ENCODE measurements at regions not wholly inside any gene's neighbourhood (a gene's known extent, or its start where the extent isn't known, plus 50 kb on each side); places are given as distances from the start of the nearest gene placed in this dataset.

GRCh38 chr16:85426806-85427205, 186.3 kb upstream of the GSE1 start:
- no peaks in the 10 kb centered on the region for H3K27me3 ChIP-seq (ENCODE audit: control insufficient read depth, insufficient read depth, low read length, poor library complexity, severe bottlenecking)
- Mint-ChIP-seq H3K4me3 (no peak overlapping the region), H3K4me1 (peaks cover 12% of the 10 kb centered on the region), H3K9me3 (no peaks in the 10 kb centered on the region), H3K27me3 (ENCODE audit: insufficient read depth) (no peaks in the 10 kb centered on the region), H3K27ac (no peak overlapping the region), H3K36me3 (ENCODE audit: low read depth) (no peaks in the 10 kb centered on the region)
- H3K36me3 ChIP-seq (ENCODE audit: control insufficient read depth, insufficient read depth, low read length): no peaks in the 10 kb centered on the region
- DNase-seq: no peak
- no peaks in the 10 kb centered on the region for H3K9me3 ChIP-seq (ENCODE audit: control insufficient read depth, low read length)
- no peak overlapping the region for H3K9ac ChIP-seq (ENCODE audit: extremely low read depth, low read length, poor library complexity, severe bottlenecking)
- no peak overlapping the region for H3K4me3 ChIP-seq (ENCODE audit: low read length)
- peaks cover 12% of the 10 kb centered on the region for H3K4me1 ChIP-seq (ENCODE audit: control insufficient read depth, insufficient read depth, low read length)
- no peak for TF ChIP-seq CTCF (conservative IDR thresholded peaks at IDR 0.05)
- WGBS, 2 experiments (ENCODE audit: insufficient coverage in 1 of 2, insufficient read length in 1 of 2): 93 to 100% methylated on average over 1 to 2 of the region's 2 CpGs
- H3K27ac ChIP-seq (ENCODE audit: low read depth, low read length): no peak overlapping the region

GRCh38 chr16:85428168-85428898, 184.8 kb upstream of the GSE1 start:
- no peaks in the 10 kb centered on the region for H3K27me3 ChIP-seq (ENCODE audit: control insufficient read depth, insufficient read depth, low read length, poor library complexity, severe bottlenecking)
- no peak overlapping the region for H3K27ac ChIP-seq (ENCODE audit: low read depth, low read length)
- H3K9ac ChIP-seq (ENCODE audit: extremely low read depth, low read length, poor library complexity, severe bottlenecking): no peak overlapping the region
- WGBS, 2 experiments (ENCODE audit: insufficient coverage in 1 of 2, insufficient read length in 1 of 2): 74 to 82% methylated on average over 9 to 17 of the region's 17 CpGs
- Mint-ChIP-seq H3K4me1 (peaks cover 6% of the 10 kb centered on the region), H3K4me3 (no peak overlapping the region), H3K27ac (no peak overlapping the region), H3K36me3 (ENCODE audit: low read depth) (no peaks in the 10 kb centered on the region), H3K27me3 (ENCODE audit: insufficient read depth) (no peaks in the 10 kb centered on the region), H3K9me3 (no peaks in the 10 kb centered on the region)
- H3K4me3 ChIP-seq (ENCODE audit: low read length): no peak overlapping the region
- peaks cover 12% of the 10 kb centered on the region for H3K4me1 ChIP-seq (ENCODE audit: control insufficient read depth, insufficient read depth, low read length)
- no peaks in the 10 kb centered on the region for H3K36me3 ChIP-seq (ENCODE audit: control insufficient read depth, insufficient read depth, low read length)
- peak; percentile 74 for DNase-seq
- TF ChIP-seq CTCF (conservative IDR thresholded peaks at IDR 0.05): peak; percentile 72
- H3K9me3 ChIP-seq (ENCODE audit: control insufficient read depth, low read length): no peaks in the 10 kb centered on the region

GRCh38 chr16:85428899-85429775, 184.0 kb upstream of the GSE1 start:
- no peaks in the 10 kb centered on the region for H3K27me3 Mint-ChIP-seq (ENCODE audit: insufficient read depth)
- no peak overlapping the region for H3K9ac ChIP-seq (ENCODE audit: extremely low read depth, low read length, poor library complexity, severe bottlenecking)
- 90 to 95% methylated on average over 23 to 25 of the region's 25 CpGs for WGBS, 2 experiments (ENCODE audit: insufficient coverage in 1 of 2, insufficient read length in 1 of 2)
- no peaks in the 10 kb centered on the region for H3K9me3 ChIP-seq (ENCODE audit: control insufficient read depth, low read length)
- H3K4me1 ChIP-seq (ENCODE audit: control insufficient read depth, insufficient read depth, low read length): peaks cover 12% of the 10 kb centered on the region
- H3K4me1 Mint-ChIP-seq: peaks cover 6% of the 10 kb centered on the region
- H3K4me3 Mint-ChIP-seq: no peak overlapping the region
- no peak overlapping the region for H3K27ac Mint-ChIP-seq
- H3K36me3 ChIP-seq (ENCODE audit: control insufficient read depth, insufficient read depth, low read length): no peaks in the 10 kb centered on the region
- TF ChIP-seq CTCF (conservative IDR thresholded peaks at IDR 0.05): peak; percentile 48
- H3K27me3 ChIP-seq (ENCODE audit: control insufficient read depth, insufficient read depth, low read length, poor library complexity, severe bottlenecking): no peaks in the 10 kb centered on the region
- H3K9me3 Mint-ChIP-seq: no peaks in the 10 kb centered on the region
- no peaks in the 10 kb centered on the region for H3K36me3 Mint-ChIP-seq (ENCODE audit: low read depth)
- H3K27ac ChIP-seq (ENCODE audit: low read depth, low read length): no peak overlapping the region
- peak; percentile 74 for DNase-seq
- no peak overlapping the region for H3K4me3 ChIP-seq (ENCODE audit: low read length)

All from endodermal cell (in vitro differentiated cells).